ENCODE measurements at regions not wholly inside any gene's neighbourhood (a gene's known extent, or its start where the extent isn't known, plus 50 kb on each side); places are given as distances from the start of the nearest gene placed in this dataset.

DNA sequence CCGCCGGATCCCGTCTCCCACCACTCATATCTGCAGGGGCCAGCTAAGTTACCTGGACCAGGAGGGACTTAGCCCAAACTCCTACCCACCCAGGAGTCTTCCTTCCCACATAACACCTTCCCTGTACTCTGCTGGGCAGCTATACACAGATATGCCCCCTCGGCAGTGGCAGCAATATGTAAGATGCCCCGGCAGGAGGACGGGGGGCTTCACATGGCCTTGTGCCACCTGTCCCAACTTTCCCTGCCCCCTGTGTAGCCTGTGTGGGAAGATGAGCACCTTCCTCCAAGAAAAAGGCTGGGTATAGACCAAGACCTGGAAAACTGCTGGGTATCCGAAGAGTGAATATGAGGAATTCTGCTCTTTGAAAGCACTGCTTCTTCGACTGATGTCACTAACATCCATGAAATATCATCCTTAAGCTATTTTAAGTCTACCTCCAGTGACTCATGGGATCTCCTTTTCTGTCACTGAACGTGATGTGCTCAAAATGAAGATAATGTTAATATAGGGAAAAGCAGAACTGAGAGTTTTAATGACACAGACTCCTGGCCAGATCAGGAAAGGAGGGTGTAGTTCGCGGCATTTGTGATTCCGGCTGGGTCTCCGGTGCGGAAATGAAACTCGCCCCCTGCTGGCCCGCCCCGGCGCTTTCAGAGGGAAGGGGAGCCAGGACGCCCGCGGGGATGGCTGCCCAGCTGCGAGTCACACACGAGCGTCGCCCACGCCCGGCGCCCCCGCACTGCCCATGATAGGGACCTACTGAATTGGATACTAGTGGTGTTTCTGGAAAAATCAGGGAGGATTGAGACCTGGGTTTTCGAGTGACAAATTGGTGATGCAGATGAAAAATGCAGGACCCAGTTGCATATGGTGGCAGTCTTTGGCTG, 256.9 kb upstream of the NFE2L3 start:
- DNase-seq (ENCODE audit: low read depth in 2 of 2), result peak; percentile 3 to 11
- peak overlapping the region; percentile 82 for H3K4me2 ChIP-seq (ENCODE audit: extremely low read depth, insufficient read depth, low read length)
- no peaks in the 10 kb centered on the region for H3K36me3 ChIP-seq (ENCODE audit: control insufficient read depth, insufficient read depth, low read length)
- peak overlapping the region; percentile 97 for H2AFZ ChIP-seq (ENCODE audit: low read length)
- H3K9me3 ChIP-seq (ENCODE audit: control insufficient read depth, insufficient read depth, low read depth, low read length), result no peaks in the 10 kb centered on the region
- H3K79me2 ChIP-seq (ENCODE audit: control insufficient read depth, insufficient read depth, low read length), result no peaks in the 10 kb centered on the region
- H3K27ac ChIP-seq (ENCODE audit: insufficient read depth, low read length), result no peak overlapping the region
- peak overlapping the region; percentile 14 to 42 (median 26) for H3K4me3 ChIP-seq (replicated peaks in 1 of 4; ENCODE audit: control extremely low read depth in 1 of 4, insufficient read depth in 1 of 4, low read depth in 3 of 4, low read length in 4 of 4)
- H3K4me1 ChIP-seq (ENCODE audit: control insufficient read depth, extremely low read depth, insufficient read depth, low read length), result peaks cover 3% of the 10 kb centered on the region
- H4K20me1 ChIP-seq (ENCODE audit: control insufficient read depth, extremely low read depth, insufficient read depth, low read length), result no peaks in the 10 kb centered on the region
- no peak for TF ChIP-seq EZH2 (IDR thresholded peaks at IDR 0.05; ENCODE audit: low read length, missing control alignments)
- TF ChIP-seq, protein P1, sequence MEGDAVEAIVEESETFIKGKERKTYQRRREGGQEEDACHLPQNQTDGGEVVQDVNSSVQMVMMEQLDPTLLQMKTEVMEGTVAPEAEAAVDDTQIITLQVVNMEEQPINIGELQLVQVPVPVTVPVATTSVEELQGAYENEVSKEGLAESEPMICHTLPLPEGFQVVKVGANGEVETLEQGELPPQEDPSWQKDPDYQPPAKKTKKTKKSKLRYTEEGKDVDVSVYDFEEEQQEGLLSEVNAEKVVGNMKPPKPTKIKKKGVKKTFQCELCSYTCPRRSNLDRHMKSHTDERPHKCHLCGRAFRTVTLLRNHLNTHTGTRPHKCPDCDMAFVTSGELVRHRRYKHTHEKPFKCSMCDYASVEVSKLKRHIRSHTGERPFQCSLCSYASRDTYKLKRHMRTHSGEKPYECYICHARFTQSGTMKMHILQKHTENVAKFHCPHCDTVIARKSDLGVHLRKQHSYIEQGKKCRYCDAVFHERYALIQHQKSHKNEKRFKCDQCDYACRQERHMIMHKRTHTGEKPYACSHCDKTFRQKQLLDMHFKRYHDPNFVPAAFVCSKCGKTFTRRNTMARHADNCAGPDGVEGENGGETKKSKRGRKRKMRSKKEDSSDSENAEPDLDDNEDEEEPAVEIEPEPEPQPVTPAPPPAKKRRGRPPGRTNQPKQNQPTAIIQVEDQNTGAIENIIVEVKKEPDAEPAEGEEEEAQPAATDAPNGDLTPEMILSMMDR (conservative IDR thresholded peaks at IDR 0.05 in 1 of 2, IDR thresholded peaks at IDR 0.05 in 1 of 2; ENCODE audit: low read depth in 1 of 2, low read length in 2 of 2), result peak; percentile 67 to 71
- no peak overlapping the region for H3K9ac ChIP-seq (ENCODE audit: insufficient read depth, low read length)
- H3K27me3 ChIP-seq (ENCODE audit: control insufficient read depth, insufficient read depth, low read length), result peaks cover 7% of the 10 kb centered on the region

DNA sequence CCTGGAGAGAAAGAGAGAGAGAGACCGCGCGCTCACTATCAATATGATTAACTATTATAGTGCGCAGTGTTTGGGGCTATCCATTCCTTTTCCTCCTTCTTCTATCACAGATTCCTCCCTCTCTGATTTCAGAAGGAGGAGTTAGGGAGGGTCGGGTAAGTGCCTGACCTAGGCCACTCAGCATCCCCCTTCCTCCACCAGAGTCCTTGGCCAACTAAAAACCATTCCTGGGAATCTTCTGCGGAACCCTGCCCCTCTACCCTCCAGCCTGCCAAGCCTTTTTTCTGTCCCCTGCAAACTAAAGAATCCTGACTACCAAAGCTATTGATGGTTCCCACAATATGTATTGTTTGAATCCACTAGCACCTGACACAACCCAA, 256.2 kb upstream of the NFE2L3 start:
- Histone ChIP-seq H3K79me2 (ENCODE audit: control insufficient read depth, insufficient read depth, low read length) (no peaks in the 10 kb centered on the region), H3K27ac (ENCODE audit: insufficient read depth, low read length) (no peak overlapping the region), H4K20me1 (ENCODE audit: control insufficient read depth, extremely low read depth, insufficient read depth, low read length) (no peaks in the 10 kb centered on the region), H3K4me1 (ENCODE audit: control insufficient read depth, extremely low read depth, insufficient read depth, low read length) (peaks cover 3% of the 10 kb centered on the region), H3K27me3 (ENCODE audit: control insufficient read depth, insufficient read depth, low read length) (peaks cover 5% of the 10 kb centered on the region), H3K9ac (ENCODE audit: insufficient read depth, low read length) (no peak overlapping the region), H3K36me3 (ENCODE audit: control insufficient read depth, insufficient read depth, low read length) (no peaks in the 10 kb centered on the region), H3K9me3 (ENCODE audit: control insufficient read depth, insufficient read depth, low read depth, low read length) (no peaks in the 10 kb centered on the region), H3K4me3 (replicated peaks in 1 of 4; ENCODE audit: control extremely low read depth in 1 of 4, insufficient read depth in 1 of 4, low read depth in 3 of 4, low read length in 4 of 4) (peak overlapping the region in 1 of 4 experiments; percentile 27), H2AFZ (ENCODE audit: low read length) (no peak overlapping the region), H3K4me2 (ENCODE audit: extremely low read depth, insufficient read depth, low read length) (no peak overlapping the region)
- no peak for DNase-seq (ENCODE audit: low read depth in 2 of 2)
- no peak for TF ChIP-seq EZH2 (IDR thresholded peaks at IDR 0.05; ENCODE audit: low read length, missing control alignments)
- TF ChIP-seq, protein P1 (conservative IDR thresholded peaks at IDR 0.05 in 1 of 2, IDR thresholded peaks at IDR 0.05 in 1 of 2; ENCODE audit: low read depth in 1 of 2, low read length in 2 of 2), result no peak

DNA sequence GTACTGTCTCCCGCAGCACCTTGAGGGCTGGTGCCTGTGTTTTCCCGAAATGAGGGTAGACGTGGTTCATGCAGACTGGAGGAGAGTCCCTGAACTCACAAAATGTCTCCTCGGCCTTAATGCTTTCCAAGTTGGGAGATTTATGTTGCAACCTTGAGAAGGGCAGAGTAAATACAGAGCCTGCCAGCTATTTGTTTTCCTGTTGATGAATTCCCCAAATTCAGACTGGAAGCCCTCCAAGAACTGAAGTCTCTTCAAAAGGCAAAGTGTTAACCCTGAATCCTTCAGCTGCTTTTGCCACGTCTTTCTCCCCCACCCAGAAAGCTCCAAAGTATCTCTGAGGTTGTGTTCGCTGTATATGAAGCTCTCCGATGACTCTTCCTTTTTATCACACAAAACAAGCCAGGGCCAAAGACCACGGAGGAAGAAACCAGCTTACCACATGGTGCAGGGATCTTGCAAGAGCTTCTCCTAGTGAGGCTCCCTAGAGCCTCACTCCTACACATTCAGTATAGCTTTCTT, 254.7 kb upstream of the NFE2L3 start:
- Histone ChIP-seq H2AFZ (ENCODE audit: low read length) (no peak overlapping the region), H3K27ac (ENCODE audit: insufficient read depth, low read length) (no peak overlapping the region), H3K4me3 (replicated peaks in 1 of 4; ENCODE audit: control extremely low read depth in 1 of 4, insufficient read depth in 1 of 4, low read depth in 3 of 4, low read length in 4 of 4) (no peak overlapping the region), H3K9ac (ENCODE audit: insufficient read depth, low read length) (no peak overlapping the region), H3K79me2 (ENCODE audit: control insufficient read depth, insufficient read depth, low read length) (no peaks in the 10 kb centered on the region), H3K27me3 (ENCODE audit: control insufficient read depth, insufficient read depth, low read length) (peaks cover 3% of the 10 kb centered on the region), H3K4me2 (ENCODE audit: extremely low read depth, insufficient read depth, low read length) (no peak overlapping the region), H3K9me3 (ENCODE audit: control insufficient read depth, insufficient read depth, low read depth, low read length) (no peaks in the 10 kb centered on the region), H3K36me3 (ENCODE audit: control insufficient read depth, insufficient read depth, low read length) (no peaks in the 10 kb centered on the region), H3K4me1 (ENCODE audit: control insufficient read depth, extremely low read depth, insufficient read depth, low read length) (peaks cover 3% of the 10 kb centered on the region), H4K20me1 (ENCODE audit: control insufficient read depth, extremely low read depth, insufficient read depth, low read length) (no peaks in the 10 kb centered on the region)
- no peak for DNase-seq (ENCODE audit: low read depth in 2 of 2)
- TF ChIP-seq, protein P1 (conservative IDR thresholded peaks at IDR 0.05 in 1 of 2, IDR thresholded peaks at IDR 0.05 in 1 of 2; ENCODE audit: low read depth in 1 of 2, low read length in 2 of 2), result no peak
- no peak for TF ChIP-seq EZH2 (IDR thresholded peaks at IDR 0.05; ENCODE audit: low read length, missing control alignments)
